ENCODE measurements at regions not wholly inside any gene's neighbourhood (a gene's known extent, or its start where the extent isn't known, plus 50 kb on each side); places are given as distances from the start of the nearest gene placed in this dataset.

GRCh38 chr11:127506126-127506525, 505.6 kb upstream of the KIRREL3 start (continued):
- TF ChIP-seq ZBTB4 (CRISPR knock-in tag; IDR thresholded peaks at IDR 0.05) = no peak
- no peak for TF ChIP-seq BRCA1 (IDR thresholded peaks at IDR 0.05; ENCODE audit: low read depth, low read length)
- no peak for TF ChIP-seq ZSCAN29 (IDR thresholded peaks at IDR 0.05)
- TF ChIP-seq FOS (IDR thresholded peaks at IDR 0.05; ENCODE audit: borderline replicate concordance, extremely low read depth, insufficient read length) = no peak

GRCh38 chr11:127496165-127496564, 495.6 kb upstream of the KIRREL3 start:
- Histone ChIP-seq H4K20me1 (ENCODE audit: control insufficient read depth, insufficient read depth) (no peaks in the 10 kb centered on the region), H3K36me3 (ENCODE audit: control insufficient read depth in 2 of 2, insufficient read depth in 2 of 2, low read length in 1 of 2) (no peaks in the 10 kb centered on the region), H3K9ac (ENCODE audit: control insufficient read depth, insufficient read depth, low read length) (no peak overlapping the region), H3K4me2 (ENCODE audit: control insufficient read depth, insufficient read depth) (no peak overlapping the region), H3K4me1 (ENCODE audit: control insufficient read depth, insufficient read depth, low read length) (no peaks in the 10 kb centered on the region), H3K79me2 (ENCODE audit: control insufficient read depth, insufficient read depth, low read length) (no peaks in the 10 kb centered on the region), H3K27me3 (replicated peaks in 1 of 2; ENCODE audit: control insufficient read depth in 2 of 2, insufficient read depth in 2 of 2, low read length in 1 of 2) (no peaks in the 10 kb centered on the region), H3K27ac (ENCODE audit: control insufficient read depth, insufficient read depth) (no peak overlapping the region), H3K9me3 (replicated peaks; ENCODE audit: control insufficient read depth, insufficient read depth, low read length) (no peaks in the 10 kb centered on the region), H3K4me3 (no peak overlapping the region), H2AFZ (ENCODE audit: control insufficient read depth, low read depth, low read length) (no peak overlapping the region)
- intact Hi-C loops (cut with micrococcal nuclease; ENCODE audit: unreplicated experiment) = no loop called here
- DNase-seq (ENCODE audit: low read depth, low spot score) (no peak), FAIRE-seq (no peak), ATAC-seq (no peak)
- ChIA-PET CTCF (no interaction called here), SMC1A (ENCODE audit: uncharacterized antibody, unreplicated experiment) (no interaction called here), RAD21 (ENCODE audit: unreplicated experiment) (no interaction called here), POLR2A (no interaction called here)
- WGBS (ENCODE audit: insufficient coverage, insufficient replicate concordance, low lambda C conversion rate, missing lambda C conversion rate) = 28% methylated on average over 7 of the region's 7 CpGs
- no TSS peak for BruUV-seq (replicated peaks)
- in situ Hi-C loops (cut with MboI) = loop anchor here (10.0 kb wide), 1 partner anchor 1051 kb away; no protein-coding TSS in a partner anchor
- TF ChIP-seq RBBP5 (conservative IDR thresholded peaks at IDR 0.05) = no peak
- TF ChIP-seq ZBED1 (IDR thresholded peaks at IDR 0.05; ENCODE audit: borderline replicate concordance) = no peak
- no peak for TF ChIP-seq HSF1 (IDR thresholded peaks at IDR 0.05; ENCODE audit: low read depth, low read length)
- no peak for TF ChIP-seq ZNF217 (IDR thresholded peaks at IDR 0.05)
- TF ChIP-seq ZBTB11 (CRISPR knock-in tag; IDR thresholded peaks at IDR 0.05) = no peak
- TF ChIP-seq MTA3 (IDR thresholded peaks at IDR 0.05; ENCODE audit: borderline replicate concordance, low read length) = no peak
- no peak for TF ChIP-seq POU2F2 (IDR thresholded peaks at IDR 0.05; ENCODE audit: borderline replicate concordance, low read depth, low read length)
- no peak for TF ChIP-seq TCF7 (IDR thresholded peaks at IDR 0.05; ENCODE audit: borderline replicate concordance)
- no peak for TF ChIP-seq SREBF1 (IDR thresholded peaks at IDR 0.05; ENCODE audit: low read length)
- TF ChIP-seq TCF12 (IDR thresholded peaks at IDR 0.05; ENCODE audit: low read depth, low read length) = no peak

Data from GM12878 (cell line).